DMS153 treated with DMSO at 0.1 percent for 48 hours (cell line): ENCODE measurements at regions not wholly inside any gene's neighbourhood (a gene's known extent, or its start where the extent isn't known, plus 50 kb on each side); places are given as distances from the start of the nearest gene placed in this dataset.

Experiments
- DNase-seq: peaks from one replicate; lab custom pipeline; 2025; ENCODE audit not compliant: unreplicated experiment; lab: John Stamatoyannopoulos, UW

DNA sequence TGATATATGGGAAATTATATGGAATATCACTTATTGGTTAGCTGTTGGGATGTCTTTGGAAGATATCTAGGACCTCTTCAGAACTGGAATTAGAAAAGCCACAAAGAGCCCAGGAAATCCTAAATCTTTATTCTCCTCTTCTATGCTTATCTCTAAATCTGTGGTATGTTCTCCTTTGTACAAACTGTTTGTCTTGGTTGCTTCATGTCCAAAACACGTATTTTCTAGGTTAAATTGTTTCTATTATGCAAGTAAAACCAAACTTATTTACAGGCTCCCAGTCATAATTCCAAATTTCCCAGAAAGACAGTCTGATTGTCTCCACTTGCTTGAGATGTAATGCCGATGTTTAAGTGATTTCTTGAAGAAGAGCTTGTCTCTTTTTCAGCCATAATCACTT lies 650.9 kb downstream of the CDH11 start:
- DNase-seq, result no peak

DNA sequence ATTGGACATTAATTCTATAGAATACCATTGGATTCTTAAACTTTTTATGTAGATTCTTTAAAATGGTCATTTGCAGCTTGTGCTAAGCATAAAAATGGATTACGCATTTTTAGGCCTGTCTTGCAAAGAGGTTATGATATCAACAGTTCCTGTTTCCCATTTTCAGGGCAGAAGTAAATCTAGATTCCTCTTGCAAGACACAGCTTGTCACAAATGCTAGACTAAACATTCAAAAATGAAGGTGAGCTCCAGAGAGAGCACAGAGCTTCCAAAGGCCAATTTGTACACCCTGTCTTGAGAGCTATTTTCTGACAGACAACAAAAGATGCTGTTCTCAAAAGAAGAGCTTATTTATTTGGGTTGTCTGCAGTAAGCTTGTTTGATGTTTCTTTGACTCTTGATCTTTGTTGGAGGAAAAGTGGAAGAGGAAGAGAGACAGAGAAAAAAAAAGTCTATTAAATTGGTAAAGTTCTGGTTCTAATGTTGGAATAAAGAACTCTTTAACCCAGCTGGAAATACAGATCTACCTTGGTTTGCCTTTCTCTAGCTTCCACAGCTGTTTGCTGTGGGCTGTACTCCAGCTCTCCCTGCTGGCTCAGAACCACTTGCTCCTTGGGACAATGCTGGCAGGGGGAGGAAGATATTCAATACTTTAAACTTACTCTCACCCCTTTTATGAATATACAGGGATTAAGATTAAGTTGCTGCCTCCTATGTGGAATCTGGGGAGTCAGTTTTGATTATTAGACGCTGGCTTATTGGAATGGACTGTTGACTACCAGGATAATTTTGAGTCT lies 651.8 kb downstream of the CDH11 start:
- DNase-seq, result no peak

DNA sequence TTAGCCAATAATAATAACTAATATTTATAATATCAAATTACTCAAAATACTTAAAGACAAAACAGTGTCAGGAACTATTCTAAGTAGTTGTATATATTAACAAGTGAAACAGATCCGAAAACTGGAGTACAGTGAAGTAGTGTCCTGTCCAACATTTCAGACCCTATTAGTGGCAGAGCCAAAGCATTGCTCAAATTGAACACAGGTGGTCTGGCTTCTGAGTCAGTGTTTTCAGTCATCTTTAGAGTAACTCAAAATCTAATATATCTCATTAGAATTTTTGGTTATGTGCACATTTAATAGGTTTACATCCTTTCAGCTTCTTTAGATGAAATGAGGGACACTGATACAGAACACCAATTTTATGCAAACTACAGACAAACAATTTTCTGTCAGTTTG lies 652.5 kb downstream of the CDH11 start:
- DNase-seq, result no peak

DNA sequence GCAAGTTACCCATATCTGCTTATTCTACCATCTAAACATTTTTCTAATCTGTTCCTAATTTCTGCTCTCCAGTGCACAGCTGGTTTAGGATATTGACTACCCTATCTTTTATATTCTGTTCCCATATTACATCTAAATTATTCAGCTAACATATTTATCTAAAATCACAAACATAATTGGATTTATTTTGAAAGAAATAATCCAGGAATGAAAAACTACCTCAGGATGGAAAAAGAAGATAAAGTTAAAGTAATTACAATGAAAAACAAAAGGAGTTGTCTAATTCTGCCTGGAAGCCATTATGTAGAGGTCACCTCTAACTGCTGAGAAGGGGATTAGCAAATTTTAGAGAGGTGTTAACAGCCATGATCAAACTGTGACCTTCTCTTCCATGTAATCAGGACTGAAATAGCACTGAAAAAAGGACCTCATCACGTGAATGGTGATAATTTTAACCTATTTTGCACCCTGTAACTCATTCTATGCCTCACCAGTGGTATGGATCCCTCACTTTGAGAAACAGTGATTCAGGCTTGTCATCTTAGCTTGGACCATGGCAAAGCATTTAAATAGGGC lies 653.3 kb downstream of the CDH11 start:
- no peak for DNase-seq

DNA sequence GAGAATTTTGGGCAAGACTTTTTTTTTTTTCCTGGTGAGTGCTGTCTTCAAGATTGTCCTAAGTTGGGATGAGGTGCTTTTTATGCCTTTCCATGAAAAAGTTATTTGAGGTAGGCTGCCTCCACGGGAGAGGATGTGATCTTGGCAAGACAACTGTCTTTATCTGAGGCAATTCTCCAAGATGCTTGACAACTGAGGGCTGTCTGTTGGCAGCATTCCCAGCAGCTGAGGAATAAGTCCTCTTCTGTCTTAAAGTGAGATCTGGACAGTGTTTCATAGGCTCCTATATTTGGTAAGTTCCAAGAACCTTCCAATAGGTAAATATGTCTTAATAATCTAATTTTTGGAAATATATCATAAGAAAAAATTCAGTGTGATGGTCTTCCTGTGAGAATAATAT lies 662.0 kb downstream of the CDH11 start:
- no peak for DNase-seq

DNA sequence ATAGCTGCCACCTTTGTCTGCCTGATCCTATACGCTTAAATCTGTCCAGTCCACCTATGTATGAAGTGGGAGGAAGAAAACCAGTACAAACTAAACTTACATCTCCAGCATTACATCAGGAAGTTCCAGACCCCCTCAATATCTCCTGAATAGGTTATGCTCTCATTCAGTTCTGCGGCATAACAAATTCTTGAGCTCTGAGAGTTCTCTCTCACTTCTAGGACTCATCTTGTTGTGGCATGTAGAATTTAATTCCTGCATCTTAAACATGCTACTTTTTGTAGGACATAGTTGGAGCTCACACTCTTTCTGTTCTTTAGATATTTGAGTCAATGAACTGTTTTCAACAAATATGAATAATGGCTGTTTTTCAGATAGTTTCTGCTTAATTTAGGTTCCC lies 662.5 kb downstream of the CDH11 start:
- no peak for DNase-seq

DNA sequence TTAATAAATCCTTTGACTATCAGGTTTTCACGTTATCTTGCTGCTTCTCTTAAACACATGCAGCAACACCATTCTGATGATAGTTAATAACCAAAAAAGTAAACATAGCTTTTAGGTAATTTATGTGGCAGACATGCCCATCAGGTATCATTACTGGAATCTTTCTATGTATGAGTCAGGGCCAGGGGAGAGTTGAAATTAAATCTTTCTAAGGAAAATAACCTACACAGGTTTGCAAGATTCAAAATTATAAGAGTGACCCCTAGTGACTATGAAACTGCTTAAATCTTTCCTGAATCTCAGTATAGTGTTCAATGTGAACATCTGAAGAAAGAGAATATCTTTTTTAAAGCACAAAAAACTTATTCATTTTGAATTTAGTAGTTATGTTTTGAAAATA lies 666.6 kb downstream of the CDH11 start:
- DNase-seq, result no peak

DNA sequence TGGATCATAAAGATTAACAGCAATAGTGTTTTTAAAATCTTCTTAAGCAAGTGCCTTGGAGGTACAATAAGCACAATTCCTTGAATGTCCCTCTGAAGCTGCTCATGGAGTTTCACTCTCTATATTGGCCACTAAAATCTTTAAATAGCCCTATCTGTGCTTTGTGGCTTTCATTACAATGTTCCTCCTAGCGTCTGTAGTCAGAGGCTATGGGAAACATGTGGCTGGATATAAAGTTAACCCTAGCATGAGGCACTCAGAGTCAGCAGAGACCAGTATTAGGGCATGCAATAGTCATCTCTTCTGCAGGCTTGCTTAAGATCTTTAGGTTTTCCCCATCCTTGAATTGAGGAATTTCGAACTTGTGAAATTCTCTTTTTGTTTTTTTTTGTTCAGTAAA lies 668.2 kb downstream of the CDH11 start:
- DNase-seq, result no peak

DNA sequence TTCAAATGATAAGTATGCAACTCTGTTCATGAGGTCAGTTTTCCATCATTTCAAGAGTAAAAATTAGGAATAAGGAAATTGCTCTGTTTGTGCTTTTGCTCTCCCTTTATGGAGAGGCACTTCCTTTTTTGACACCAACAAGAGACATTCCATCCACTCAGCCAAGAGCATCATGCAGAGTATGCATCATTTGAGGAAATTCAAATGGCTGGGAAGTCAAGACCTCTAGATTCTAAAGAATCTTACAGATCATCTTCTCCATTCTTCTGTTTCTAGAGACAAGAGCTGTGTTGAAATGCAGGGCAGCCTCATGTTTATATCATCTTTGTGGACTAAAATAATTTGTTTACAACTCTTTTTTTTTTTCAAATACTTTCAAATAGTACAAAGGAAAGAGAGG lies 669.4 kb downstream of the CDH11 start:
- DNase-seq, result no peak

DNA sequence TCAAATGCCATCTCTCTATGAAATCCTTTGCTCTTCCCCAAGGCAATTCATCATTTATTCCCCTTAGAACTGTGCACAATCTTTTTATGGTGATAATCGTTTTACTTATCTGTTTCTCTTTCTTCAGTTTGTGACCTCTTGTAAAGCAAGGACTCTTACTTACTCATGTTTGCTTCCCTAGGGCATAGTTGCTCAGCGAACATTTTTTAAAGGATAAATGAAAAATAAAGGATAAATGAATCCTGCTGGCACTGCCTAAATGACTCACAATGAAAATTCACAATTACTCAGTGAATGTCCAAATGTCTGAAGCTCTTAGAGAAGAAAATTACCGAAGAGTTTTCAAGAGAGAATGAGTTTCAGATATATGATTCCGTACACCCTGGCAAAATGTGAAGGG lies 671.7 kb downstream of the CDH11 start:
- DNase-seq, result no peak

DNA sequence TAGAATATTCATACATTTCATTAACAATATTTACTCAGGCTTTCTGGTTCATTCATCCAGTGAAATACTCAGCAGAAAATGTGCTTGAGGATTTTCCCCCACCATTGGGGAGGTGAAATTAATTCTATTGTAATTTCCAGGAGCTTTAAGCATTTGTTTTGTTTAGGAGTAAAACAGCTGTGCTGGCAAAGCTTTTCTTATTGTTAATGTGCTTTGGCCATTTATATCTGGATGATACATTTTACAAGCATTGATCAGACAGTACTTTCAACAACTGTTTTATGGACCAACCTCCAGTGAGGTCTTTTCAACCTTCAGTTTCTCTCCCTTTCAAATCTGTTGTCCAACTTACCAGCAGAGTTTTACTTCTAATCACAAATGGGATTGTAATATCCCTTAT lies 672.4 kb downstream of the CDH11 start:
- DNase-seq, result no peak

DNA sequence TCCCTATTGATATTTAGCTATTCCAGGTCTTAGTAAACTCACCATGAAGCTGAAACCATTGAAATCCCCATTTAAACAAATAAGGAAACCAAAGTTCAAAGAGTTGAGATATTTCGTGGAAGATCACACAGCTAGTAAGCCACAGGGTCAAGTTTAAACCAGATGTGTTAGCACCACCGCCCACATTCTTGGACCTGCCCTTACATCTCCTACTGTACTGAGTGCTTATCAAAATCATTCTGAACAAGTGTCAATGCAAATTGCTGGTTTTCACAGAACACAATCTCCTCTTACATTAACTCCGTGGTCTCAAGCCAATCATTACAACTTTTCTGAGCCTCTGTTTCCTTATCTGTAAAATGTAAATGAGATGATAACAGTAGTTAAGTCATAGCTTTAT lies 676.2 kb downstream of the CDH11 start:
- DNase-seq, result no peak

DNA sequence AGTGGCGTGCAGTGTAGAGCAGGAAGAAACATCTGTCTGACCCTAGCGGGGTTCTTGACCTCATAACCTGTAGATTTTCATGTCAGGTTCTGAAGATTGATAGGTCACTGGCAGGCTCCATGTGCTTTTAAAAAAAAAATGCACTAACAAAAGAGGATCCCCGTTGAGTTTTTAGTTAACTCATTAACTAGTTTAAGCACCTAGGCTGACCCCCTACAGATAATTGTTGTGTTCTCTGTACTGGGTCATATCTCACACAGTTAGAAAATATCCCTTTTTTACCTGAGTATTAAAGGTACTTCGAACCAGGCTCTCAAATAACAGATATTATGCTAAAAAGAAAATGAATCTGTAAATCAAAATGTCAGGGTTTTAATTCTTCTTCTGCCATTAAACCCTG lies 676.6 kb downstream of the CDH11 start:
- no peak for DNase-seq

DNA sequence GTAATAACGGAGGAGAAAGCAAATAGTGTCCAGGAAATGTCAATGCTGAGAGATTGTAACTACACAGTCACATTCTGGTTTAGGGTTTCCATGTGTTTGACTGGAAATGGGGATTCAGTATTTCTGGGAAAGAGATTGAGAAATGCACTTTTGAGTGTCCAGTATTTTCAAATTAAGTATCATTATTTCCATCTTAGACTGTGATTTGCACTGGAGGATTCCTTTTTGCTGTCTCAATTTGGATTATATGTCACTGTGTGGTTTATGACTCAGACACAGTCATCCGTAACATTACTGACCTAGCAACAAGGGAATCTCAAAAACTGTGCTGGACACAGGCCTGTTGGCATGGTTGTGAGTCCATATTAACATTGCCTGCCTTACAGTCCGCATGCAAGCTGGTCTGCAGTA lies 681.4 kb downstream of the CDH11 start:
- DNase-seq, result no peak

DNA sequence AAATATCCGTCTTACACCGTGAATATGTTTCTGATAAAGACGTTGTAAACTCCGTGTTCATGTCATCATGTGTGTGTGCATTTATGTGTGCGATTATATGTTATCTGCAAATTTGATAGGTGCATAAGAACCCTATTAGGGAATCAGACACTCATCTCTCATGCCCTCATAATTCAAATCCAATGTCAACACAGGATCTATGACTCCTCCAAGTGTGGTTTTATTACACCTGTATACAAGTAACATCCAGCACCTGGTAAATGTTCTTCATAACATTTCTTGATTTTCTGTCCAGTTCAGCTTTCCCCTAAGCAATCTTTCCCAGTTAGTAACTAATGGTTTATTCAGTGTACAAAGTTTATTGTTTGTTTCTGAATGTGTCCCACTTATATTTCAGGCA lies 681.9 kb downstream of the CDH11 start:
- no peak for DNase-seq

DNA sequence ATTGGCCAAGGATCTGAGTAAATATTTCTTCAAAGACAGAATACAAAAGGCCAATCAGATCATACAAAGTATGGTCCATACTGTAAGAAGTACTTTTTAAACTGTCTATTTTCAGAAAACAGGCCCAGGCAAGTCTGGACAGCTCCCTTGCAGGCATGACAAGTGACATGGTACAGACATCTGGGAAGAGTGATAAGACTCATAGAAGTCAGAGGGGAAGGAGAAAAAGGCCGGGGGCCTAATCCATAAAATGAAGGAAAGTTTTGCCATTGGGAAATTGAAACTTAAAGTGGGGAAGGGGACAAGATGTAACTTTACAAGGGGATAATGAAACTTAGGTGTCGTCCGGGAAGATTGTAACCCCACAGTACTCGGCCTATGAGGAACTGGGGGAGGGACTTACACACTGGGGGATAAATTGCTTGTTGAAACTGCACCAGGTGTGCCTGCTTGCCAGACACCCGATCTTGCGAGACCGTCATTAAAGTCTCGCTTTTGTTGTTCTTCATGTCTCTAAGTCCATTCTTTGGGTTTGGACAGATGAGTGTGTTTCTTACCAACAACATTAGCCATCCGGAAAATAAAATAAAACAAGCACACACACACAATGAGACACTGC lies 684.0 kb downstream of the CDH11 start:
- no peak for DNase-seq

DNA sequence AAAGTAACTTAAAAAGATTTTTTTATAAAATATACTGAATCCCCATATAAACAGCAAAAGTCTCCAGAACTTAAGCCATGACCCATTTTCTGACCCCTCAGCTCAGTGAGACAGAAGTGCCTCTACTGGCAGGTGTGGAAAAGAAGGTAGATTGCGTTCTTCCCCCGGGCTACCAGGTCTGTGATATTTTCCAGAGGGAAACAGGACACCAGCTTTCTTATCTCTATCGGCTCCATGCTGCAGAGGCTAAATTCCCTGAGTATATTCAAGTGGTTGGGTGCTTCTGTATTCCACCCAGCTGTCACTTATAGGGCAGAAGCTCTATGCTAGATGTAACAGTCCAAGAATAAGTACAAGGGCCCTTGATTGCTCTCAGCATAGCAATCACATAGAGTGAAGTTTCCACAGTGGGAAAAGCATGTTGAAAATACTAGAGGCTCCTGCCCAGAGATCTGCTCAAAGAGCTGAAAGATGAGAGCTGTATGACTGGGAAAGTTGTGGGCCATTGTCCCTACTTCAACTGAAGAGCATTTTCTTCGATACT lies 687.3 kb downstream of the CDH11 start:
- no peak for DNase-seq

DNA sequence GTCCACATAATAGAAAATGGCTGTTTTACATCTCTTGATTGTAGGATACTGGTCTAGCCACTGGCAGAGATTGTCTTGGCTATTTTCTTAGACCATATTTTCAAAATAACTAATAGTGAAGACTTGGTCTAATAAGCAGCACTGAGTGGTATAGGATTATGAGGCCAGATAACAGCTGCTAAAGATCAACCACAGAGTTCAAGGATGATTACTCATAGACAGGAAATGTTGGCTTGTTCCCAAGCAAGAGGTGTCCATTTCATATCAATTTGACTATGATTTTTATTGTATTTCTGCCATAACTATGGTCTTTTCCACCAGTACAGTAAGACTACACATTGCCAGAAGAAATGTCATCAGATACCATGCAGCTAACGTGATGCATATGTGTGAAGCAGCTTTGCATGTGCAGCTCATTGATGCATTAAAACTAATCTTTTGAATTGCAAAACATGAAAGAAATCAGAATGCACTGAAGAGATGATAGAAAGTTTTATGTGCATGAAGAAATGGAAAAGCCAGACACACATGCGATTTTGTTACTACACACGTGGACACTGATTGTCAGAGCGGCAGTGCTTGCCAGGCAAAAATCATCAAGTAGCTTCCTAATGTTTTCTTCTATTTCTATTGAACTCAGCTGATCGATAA lies 693.3 kb downstream of the CDH11 start:
- no peak for DNase-seq

DNA sequence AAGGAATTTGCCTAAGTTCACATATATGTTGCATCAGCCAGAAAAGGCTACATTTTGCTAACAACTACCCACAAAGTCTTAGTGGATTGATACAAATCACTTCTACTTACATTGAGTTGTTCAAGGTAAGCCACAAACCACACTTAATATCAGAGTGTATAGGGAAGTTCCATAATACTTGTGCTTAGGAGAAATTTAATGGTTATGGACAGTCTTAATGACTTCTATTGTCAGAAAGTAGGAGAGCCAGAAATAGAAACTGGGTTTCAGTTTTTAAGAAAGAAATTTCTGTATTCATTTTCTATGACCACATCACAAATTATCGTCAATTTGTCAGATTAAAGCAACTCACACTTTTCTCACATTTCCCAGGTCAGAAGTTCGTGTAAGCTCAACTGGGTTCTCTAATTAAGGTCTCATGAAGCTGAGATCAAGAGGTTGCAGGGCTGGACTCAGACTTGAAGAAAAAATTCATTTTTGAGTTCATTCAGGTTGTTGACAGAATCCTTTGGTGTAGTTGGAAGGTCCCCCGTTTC lies 695.7 kb downstream of the CDH11 start:
- no peak for DNase-seq

DNA sequence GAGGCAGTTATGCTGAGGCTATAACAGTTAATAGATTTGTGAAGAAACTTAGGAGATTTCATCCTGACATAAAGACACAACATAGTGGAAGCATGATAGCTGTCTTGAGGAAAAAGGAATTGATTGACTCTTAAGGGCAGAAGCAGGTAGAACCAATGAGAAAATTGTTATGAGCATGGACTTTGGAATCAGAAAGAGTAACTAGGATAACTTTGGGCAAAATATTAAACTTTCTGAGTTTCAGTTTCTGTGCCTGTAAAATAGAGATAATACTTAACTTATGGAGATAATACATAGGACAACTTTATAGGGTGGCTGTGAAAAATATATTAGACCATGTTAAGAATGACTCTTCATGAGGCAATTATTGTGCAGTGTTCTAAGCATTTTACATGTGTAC lies 696.5 kb downstream of the CDH11 start:
- no peak for DNase-seq

DNA sequence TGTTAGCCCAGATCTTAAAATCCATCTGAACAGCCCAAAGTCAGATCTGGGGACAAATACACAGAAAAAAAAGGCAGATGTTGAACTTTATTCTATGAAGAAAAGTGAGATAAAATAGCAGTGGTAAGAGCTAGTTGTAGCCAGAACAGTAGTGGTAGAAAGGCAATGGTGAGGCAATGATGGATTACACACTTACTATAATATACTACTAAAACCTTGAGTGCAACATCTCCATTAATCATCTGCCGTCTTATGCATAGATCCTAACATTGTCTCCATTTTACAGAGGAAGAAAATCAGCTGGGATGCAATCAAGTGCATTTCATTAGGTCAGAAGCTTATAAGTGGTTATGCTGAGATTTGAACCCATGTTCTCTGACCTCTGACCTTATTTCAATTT lies 699.6 kb downstream of the CDH11 start:
- no peak for DNase-seq

DNA sequence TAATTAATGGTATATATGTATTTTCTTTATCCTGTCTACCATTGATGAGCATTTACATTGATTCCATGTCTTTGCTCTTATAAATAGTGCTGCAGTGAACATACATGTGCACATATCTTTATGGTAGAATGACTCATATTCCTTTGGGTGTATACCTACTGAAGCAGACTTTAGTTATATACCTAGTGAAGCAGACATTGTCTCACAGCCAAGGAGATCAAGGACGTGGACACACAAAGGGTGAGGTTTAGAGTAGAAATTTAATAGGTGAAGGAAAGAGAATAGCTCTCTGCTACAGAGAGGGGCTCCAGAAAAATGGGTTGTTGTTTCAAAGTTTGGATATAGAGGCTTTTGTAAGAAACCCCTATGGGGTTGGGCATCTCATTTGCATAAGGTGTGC lies 700.3 kb downstream of the CDH11 start:
- DNase-seq, result no peak
